Right lung (tissue), 2 donors: ENCODE measurements at regions not wholly inside any gene's neighbourhood (a gene's known extent, or its start where the extent isn't known, plus 50 kb on each side); places are given as distances from the start of the nearest gene placed in this dataset.

Experiments used
- DNase-seq, 2 donors: peaks; one replicate each; pipeline ENCODE4 v3.0.0-alpha.2; 2013

- no peak for DNase-seq
Observed at GRCh38 chr1:55420929-55421716, 206.0 kb upstream of the USP24 start.

DNA sequence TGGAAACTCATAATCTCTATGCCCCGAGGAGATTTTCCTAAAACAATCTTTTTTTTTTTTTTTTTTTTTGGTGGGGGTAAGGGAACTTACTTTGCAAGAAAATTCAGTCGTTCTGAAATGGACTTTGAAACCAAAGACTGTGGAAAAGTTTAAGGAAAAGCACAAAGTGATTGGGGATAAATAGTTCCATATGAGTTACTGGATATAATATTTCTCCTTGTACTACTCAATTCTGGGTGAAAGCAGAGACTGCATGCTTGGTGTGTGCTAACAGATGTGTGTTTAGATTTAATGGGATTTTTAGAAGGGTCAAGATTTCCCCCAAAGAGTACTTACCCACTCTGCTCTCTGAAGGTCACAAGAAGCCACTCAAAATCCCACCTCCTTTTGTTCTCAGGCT is 204.9 kb upstream of the USP24 start:
- no peak for DNase-seq

GRCh38 chr1:55418208-55419000 is 203.2 kb upstream of the USP24 start:
- DNase-seq = peak; percentile 34 to 38

DNA sequence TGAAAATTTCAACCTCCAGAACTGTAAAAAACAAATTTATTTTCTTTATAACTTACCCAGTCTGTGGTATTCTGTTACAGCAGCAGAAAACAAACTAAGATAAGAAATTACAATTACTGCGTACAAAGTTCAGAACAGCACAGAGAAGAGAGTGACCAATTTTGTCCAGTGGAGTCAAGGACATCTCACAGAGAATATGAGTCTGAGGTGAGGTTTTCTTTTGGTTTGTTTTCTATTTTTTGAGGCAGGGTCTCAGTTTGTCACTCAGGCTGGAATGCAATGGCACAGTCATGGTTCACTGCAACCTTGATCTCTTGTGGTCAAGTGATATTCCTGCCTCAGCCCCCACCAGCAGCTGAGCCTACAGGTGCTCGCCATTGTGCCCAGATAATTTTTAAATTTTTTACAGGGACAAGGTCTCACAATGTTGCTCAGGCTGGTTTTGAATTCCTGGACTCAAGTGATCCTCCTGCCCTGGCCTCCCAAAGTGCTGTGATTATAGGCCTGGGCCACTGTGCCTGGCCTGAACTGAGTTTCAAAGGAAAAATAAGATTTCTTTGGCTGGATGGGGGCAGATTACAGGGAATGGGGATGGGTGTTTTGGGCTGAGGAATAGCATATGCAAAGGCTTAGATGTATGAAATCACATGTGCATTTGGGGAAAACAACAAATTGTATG is 201.1 kb upstream of the USP24 start:
- DNase-seq = no peak

GRCh38 chr1:55413286-55413685 is 198.1 kb upstream of the USP24 start:
- DNase-seq = no peak

DNA sequence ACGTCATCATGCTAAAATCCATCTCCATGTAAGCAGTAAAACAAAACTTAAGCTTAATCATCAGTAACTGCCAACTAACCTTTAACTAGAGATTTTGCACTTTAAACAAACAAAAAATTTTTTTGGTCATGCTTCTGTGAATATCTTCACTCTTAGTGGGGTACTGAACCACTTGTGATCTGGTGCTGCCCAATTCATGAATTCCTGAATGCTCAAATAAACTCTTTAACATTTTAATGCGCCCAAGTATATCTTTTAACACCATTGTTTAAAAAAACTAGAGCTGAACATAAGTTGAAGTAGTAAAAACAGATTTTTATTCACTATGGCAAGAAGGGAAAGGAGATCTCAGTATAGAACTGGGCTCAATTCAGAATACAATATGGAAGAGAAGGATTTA is 196.9 kb upstream of the USP24 start:
- DNase-seq = no peak

DNA sequence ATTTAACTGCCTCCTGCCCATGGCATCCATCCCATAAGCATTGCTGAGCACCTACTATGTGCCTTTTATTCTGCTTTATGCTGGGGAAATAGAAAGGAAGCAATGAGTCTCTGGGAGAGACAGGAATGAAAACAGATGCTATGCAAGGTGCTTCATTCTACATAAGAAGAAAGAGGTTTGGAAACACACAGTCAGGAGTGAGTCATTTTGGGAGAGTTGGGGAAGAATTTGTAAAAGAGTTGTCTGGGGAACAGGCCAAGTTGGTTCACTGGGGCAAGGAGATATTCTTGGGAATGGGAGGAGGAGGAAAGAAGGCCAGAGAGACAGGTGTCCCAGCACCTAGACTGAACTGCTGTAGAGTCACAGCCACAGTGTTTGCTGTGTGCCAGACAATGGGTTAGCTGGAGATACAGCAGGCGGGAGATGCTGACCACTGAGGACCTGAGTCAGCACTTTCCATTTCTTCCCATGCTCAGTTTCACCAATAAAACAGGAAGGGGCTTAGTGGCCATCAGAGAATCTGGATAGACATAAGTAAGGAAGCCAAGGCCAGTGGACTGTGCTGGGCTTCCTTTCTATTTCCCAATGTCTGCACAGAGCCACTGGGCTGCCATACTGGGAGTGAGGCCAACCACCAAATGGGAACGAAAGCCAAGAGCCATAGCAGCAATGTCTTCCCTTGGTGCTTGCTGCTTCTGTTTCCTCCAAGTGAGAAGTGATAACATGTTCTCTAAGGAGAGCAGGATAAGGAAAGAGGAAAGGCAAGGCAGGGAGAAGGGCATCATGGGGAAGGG is 187.7 kb upstream of the USP24 start:
- no peak for DNase-seq

GRCh38 chr1:55402142-55402541 is 187.0 kb upstream of the USP24 start:
- no peak for DNase-seq

- DNase-seq = no peak
Observed at GRCh38 chr1:55400508-55400907, 185.3 kb upstream of the USP24 start.

- DNase-seq = no peak
Observed at GRCh38 chr1:55399346-55399745, 184.2 kb upstream of the USP24 start.

DNA sequence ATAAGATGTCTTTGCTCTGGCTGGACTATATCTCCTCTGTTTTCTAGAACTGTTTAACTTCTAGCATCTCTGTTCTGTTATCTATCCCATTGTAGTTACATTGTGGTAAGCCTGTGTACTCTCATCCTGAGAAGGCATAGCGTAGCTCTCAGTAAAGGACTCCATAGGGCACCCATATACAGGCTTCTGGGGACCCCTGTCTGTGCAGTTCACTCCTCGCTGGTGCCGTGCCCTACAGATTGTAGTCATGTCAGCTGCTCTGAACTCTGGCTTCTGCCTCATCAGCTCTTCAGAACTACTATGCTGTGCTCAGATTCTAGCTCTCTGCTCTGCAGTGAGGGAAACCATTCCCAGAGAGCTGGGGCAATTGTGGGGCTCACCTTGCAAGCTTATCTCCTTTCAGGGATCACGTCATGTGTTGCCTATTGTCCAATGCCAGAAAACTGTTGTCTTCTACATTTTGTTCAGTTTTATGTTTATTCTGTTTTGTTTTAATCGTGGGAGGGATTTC is 181.3 kb upstream of the USP24 start:
- DNase-seq = no peak

DNA sequence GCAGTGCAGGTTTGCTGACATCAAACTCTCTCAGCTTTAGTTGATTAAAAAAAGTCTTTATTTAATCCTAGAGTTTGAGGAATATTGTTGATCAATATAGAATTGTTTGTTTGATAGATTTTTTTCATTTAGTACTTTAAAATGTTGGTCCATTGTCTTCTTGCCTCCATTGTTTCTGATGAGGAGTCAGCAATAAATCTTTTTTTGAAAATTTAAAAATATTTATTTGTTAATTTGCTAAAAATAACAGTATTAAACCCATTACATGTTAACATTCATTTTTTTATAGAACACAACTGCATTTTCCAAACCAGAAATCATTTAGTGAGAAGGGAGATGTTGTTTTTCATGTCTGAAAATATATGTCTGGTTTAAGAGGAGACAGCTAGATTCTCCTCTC is 173.8 kb upstream of the USP24 start:
- DNase-seq = no peak

- no peak for DNase-seq
Observed at GRCh38 chr1:55387145-55387544, 172.0 kb upstream of the USP24 start.

DNA sequence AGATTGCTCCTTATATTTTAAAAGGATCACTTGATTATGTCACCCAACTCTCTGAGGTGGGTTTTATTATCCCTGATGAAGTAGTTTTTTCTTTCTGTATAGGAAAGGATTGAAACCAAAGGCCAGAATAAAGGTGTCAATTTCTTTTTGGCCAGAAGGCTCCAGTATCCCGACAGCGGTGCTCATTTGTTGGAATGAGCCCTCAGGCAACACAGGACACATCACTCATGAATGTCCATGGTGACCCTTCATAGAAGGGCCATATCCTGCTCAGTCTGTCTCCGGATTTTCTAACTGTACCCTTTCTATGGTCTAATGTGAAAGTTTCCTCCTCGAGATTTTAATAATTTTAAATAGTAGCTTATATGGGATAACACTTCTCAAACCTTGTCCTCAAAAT is 171.3 kb upstream of the USP24 start:
- DNase-seq = no peak

DNA sequence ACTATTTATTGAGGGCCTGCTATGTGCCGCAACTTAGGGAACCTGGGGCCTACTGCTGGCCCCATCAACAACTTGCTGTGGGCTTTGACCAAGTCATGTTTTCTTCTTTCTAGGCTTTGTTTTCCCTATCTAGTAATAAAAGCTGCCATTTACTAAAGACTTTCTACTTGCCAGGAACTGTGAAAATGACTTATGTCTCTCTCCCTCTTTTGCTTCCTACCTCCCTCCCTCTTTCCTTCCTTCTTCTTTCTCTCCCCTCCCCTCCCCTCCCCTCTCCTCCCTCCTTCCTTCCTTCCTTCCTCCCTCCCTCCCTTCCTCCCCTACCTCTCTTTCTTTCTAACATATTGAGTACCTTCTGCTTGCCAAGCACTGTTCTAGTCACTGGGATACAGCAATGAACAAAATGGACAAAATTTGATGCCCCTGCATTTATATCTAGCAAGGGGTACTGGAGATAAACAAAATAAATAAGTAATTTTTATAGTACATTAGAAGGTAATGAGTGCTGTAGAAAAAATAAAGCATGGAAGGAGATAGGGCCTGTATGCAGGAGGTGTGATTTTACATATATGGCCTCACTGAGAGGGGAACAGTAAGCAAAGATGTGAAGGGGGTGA is 170.3 kb upstream of the USP24 start:
- DNase-seq = no peak

DNA sequence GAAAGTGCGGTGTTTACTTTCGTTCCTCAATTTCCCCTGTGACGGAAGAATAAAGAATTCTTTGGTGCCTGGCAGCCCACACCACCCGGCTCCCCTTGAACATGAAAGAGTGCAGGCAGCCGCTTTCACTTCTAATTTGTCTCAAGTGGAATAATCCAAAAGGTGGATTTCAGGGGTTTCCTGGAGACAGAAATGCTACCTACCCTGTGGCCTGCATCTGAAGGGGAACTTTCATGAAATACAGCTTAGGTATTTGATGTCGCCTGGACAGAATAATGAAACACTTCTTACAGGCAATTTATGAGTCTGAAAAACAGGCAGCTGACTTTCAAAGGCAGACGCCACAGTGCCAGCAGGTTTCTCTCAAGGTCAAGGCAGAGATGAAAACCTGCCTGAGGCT is 169.5 kb upstream of the USP24 start:
- DNase-seq = peak in 1 of 2 donors; percentile 32

GRCh38 chr1:55382806-55383305 is 167.7 kb upstream of the USP24 start:
- DNase-seq = peak in 1 of 2 donors; percentile 44

- DNase-seq = no peak
Observed at GRCh38 chr1:55381983-55382382, 166.8 kb upstream of the USP24 start.

- DNase-seq = no peak
Observed at GRCh38 chr1:55381491-55381890, 166.3 kb upstream of the USP24 start.

GRCh38 chr1:55380355-55380970 is 165.3 kb upstream of the USP24 start:
- DNase-seq = no peak

GRCh38 chr1:55378582-55378981 is 163.4 kb upstream of the USP24 start:
- DNase-seq = no peak
